MM.1S (cell line): ENCODE measurements at regions not wholly inside any gene's neighbourhood (a gene's known extent, or its start where the extent isn't known, plus 50 kb on each side); places are given as distances from the start of the nearest gene placed in this dataset.

Experiments
- CTCF ChIP-seq: fragments of 300-600 bp; sonication (generic); IDR thresholded peaks from 2 replicates; pipeline ENCODE4 v1.5.1; 2016; ENCODE audit warnings: antibody characterized with exemption, low read length, mixed read lengths
- EZH2 ChIP-seq: fragments of 300-600 bp; sonication (generic); optimal IDR thresholded peaks from 2 replicates; pipeline ENCODE3; 2017; ENCODE audit warnings: low read depth, mild to moderate bottlenecking, antibody characterized with exemption, low read length, mixed read lengths
- EZH2phosphoT487 ChIP-seq: fragments of 300-600 bp; sonication (generic); IDR thresholded peaks from 2 replicates; pipeline ENCODE4 v1.6.1; 2018; ENCODE audit warnings: antibody characterized with exemption, low read length

- TF ChIP-seq CTCF (no peak), EZH2 (no peak), EZH2phosphoT487 (no peak)
Measured at GRCh38 chr7:52114509-52114908, 797.9 kb upstream of the COBL start.
